HL-60 (cell line): ENCODE measurements at regions not wholly inside any gene's neighbourhood (a gene's known extent, or its start where the extent isn't known, plus 50 kb on each side); places are given as distances from the start of the nearest gene placed in this dataset.
"Not testable (repeated sequence)": the region's sequence is repeated elsewhere in the genome, so short reads cannot be mapped to it uniquely, and the experiment has no call there.

Experiments
- DNase-seq, 2 experiments: peaks; one replicate each; pipeline ENCODE4 v3.0.0-alpha.2; 2010 to 2020; ENCODE audit warnings: low read depth in 1 of 2, low spot score in 1 of 2
- H3K27ac ChIP-seq: fragments of 250-450 bp; sonication (Bioruptor Pico); replicated peaks from 2 replicates; pipeline ENCODE4 v1.5.1; 2020; ENCODE audit warnings: mild to moderate bottlenecking, moderate library complexity
- H3K27me3 ChIP-seq: fragments of 250-450 bp; sonication (Bioruptor Pico); 2 replicates; pipeline ENCODE4 v1.5.1; 2021; ENCODE audit warnings: mild to moderate bottlenecking, moderate library complexity; ENCODE audit not compliant: insufficient read depth, poor library complexity, severe bottlenecking
- H3K4me3 ChIP-seq: replicated peaks from 2 replicates; pipeline ENCODE4 v1.5.1; 2011; ENCODE audit warnings: mild to moderate bottlenecking, control low read depth, low read length; ENCODE audit not compliant: insufficient read depth
- GABPA ChIP-seq: IDR thresholded peaks from 2 replicates; pipeline ENCODE4 v1.6.1; 2012; ENCODE audit warnings: low read depth
- POLR2AphosphoS5 ChIP-seq: IDR thresholded peaks from 2 replicates; pipeline ENCODE4 v1.6.1; 2012; ENCODE audit warnings: low read depth
- SPI1 ChIP-seq: IDR thresholded peaks from 2 replicates; pipeline ENCODE4 v1.6.1; 2012; ENCODE audit warnings: low read depth, mild to moderate bottlenecking, borderline replicate concordance
- TF ChIP-seq, protein P1 (sequence below): IDR thresholded peaks from 2 replicates; pipeline ENCODE4 v1.6.1; 2012; ENCODE audit warnings: low read depth; ENCODE audit not compliant: insufficient replicate concordance
- TF ChIP-seq, protein P2 (sequence below): IDR thresholded peaks from one replicate; pipeline ENCODE4 v1.5.1; 2011; ENCODE audit warnings: low read length, control low read depth, inconsistent platforms; ENCODE audit not compliant: insufficient read depth

DNA sequence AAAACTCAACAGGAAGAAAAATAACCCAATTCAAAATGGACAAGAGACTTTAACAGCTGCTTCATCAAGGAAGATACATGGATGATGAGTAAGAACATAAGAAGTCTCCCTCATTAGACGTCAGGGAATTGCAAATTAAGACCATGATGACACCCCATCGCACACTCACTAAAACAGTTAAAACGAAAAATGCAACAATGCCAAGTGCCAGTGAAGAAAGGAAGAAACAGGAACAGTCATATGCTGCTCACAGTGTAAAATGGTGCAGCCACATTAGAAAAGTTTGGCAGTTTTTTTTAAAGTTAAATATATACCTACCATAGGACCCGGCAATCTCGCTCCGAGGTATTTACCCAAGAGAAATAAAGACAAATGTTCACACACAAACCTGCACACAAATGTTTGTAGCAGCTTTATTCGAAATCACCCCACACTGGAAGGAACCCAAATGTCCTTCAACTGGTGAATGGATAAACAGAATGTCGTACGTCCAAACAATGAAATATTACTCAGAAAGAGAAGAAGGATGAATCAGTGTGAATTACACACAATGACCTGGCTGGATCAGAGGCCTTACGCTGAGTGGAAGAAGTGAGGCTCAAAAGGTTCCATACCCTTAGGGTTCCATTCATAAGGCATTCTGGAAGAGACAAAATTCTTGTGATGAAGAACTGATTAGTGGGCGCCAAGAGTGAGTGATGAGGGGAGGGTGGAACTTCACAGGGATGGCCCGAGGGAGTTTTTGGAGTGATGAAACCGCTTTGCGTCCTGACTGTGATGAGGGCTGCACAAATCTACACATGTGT, 110.3 kb downstream of the C16orf95 start:
- Histone ChIP-seq H3K27ac (no peak overlapping the region), H3K27me3 (no peaks in the 10 kb centered on the region), H3K4me3 (no peak overlapping the region)
- TF ChIP-seq SPI1 (no peak), GABPA (no peak), POLR2AphosphoS5 (no peak)
- TF ChIP-seq, protein P1, sequence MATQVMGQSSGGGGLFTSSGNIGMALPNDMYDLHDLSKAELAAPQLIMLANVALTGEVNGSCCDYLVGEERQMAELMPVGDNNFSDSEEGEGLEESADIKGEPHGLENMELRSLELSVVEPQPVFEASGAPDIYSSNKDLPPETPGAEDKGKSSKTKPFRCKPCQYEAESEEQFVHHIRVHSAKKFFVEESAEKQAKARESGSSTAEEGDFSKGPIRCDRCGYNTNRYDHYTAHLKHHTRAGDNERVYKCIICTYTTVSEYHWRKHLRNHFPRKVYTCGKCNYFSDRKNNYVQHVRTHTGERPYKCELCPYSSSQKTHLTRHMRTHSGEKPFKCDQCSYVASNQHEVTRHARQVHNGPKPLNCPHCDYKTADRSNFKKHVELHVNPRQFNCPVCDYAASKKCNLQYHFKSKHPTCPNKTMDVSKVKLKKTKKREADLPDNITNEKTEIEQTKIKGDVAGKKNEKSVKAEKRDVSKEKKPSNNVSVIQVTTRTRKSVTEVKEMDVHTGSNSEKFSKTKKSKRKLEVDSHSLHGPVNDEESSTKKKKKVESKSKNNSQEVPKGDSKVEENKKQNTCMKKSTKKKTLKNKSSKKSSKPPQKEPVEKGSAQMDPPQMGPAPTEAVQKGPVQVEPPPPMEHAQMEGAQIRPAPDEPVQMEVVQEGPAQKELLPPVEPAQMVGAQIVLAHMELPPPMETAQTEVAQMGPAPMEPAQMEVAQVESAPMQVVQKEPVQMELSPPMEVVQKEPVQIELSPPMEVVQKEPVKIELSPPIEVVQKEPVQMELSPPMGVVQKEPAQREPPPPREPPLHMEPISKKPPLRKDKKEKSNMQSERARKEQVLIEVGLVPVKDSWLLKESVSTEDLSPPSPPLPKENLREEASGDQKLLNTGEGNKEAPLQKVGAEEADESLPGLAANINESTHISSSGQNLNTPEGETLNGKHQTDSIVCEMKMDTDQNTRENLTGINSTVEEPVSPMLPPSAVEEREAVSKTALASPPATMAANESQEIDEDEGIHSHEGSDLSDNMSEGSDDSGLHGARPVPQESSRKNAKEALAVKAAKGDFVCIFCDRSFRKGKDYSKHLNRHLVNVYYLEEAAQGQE: no peak
- TF ChIP-seq, protein P2, sequence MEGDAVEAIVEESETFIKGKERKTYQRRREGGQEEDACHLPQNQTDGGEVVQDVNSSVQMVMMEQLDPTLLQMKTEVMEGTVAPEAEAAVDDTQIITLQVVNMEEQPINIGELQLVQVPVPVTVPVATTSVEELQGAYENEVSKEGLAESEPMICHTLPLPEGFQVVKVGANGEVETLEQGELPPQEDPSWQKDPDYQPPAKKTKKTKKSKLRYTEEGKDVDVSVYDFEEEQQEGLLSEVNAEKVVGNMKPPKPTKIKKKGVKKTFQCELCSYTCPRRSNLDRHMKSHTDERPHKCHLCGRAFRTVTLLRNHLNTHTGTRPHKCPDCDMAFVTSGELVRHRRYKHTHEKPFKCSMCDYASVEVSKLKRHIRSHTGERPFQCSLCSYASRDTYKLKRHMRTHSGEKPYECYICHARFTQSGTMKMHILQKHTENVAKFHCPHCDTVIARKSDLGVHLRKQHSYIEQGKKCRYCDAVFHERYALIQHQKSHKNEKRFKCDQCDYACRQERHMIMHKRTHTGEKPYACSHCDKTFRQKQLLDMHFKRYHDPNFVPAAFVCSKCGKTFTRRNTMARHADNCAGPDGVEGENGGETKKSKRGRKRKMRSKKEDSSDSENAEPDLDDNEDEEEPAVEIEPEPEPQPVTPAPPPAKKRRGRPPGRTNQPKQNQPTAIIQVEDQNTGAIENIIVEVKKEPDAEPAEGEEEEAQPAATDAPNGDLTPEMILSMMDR: no peak
- DNase-seq: no peak

DNA sequence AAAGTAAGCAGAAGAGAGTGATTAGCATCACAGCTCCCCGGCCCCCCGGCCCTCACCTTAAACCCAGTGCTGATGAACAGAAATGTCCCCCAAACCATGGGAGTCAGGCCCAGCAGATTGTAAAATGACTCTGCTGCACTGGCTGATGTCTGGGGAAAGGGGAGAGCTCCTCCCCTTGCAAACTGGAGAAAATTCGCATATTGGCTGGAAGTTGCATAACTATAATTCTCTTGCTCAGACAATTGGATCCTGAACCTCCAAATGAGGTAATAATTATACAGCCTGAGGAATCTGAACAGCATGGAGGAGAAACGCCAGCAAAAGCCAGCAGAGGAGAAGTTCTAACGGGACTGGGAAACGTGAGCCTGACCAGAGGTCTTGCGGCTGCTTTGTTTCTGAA, 109.7 kb downstream of the C16orf95 start:
- no peak overlapping the region for H3K27ac ChIP-seq
- no peak overlapping the region for H3K4me3 ChIP-seq

DNA sequence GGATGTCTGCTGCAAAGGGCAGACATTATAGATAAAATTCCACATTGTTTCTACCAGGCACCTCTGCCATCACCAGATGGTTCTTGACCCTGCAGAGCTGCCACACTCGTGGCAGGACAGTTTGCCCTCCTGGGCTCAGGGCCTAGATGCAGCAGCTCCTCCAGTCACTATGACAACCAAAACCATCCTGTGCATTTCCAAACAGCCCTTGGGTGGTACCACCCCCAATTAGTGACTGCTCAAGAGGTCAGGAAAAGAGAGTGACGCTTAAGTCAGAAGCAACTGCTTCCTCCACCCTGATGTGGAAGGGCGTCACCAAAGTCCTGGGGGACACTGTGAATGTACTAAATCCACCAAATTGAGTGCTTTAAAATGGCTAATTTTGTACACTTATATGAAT, 109.2 kb downstream of the C16orf95 start:
- DNase-seq: no peak
- H3K27ac ChIP-seq: no peak overlapping the region
- TF ChIP-seq POLR2AphosphoS5 (no peak), SPI1 (no peak), GABPA (no peak)
- TF ChIP-seq, protein P1: no peak
- TF ChIP-seq, protein P2: no peak
- no peak overlapping the region for H3K4me3 ChIP-seq
- no peaks in the 10 kb centered on the region for H3K27me3 ChIP-seq

More for the DNA sequence above, 109.7 kb downstream of the C16orf95 start:
- no peak for DNase-seq
- H3K27me3 ChIP-seq: no peaks in the 10 kb centered on the region
- TF ChIP-seq, protein P2: no peak
- no peak for TF ChIP-seq SPI1
- no peak for TF ChIP-seq POLR2AphosphoS5
- no peak for TF ChIP-seq GABPA
- TF ChIP-seq, protein P1: no peak

DNA sequence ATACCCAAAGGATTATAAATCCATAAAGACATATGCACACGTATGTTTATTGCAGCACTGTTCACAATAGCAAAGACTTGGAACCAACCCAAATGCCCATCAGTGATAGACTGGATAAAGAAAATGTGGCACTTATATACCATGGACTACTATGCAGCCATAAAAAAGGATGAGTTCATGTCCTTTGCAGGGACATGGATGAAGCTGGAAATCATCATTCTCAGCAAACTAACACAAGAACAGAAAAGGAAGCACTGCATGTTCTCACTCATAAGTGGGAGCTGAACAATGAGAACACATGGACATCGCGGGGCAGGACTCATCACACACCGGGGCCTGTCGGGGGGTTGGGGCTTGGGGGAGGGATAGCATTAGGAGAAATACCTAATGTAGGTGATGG, 108.2 kb downstream of the C16orf95 start:
- H3K27me3 ChIP-seq, DNase-seq, H3K27ac ChIP-seq, H3K4me3 ChIP-seq: not testable (repeated sequence)
